ENCODE measurements at regions not wholly inside any gene's neighbourhood (a gene's known extent, or its start where the extent isn't known, plus 50 kb on each side); places are given as distances from the start of the nearest gene placed in this dataset.

- Mint-ChIP-seq H3K27me3 (no peaks in the 10 kb centered on the region), H3K4me3 (no peak overlapping the region), H3K4me1 (no peaks in the 10 kb centered on the region), H3K36me3 (ENCODE audit: low read depth) (no peaks in the 10 kb centered on the region), H3K27ac (no peak overlapping the region), H3K9me3 (no peaks in the 10 kb centered on the region)
- intact Hi-C loops (cut with micrococcal nuclease) = no loop called here
- ChIA-PET CTCF (no interaction called here), POLR2A (no interaction called here)
- no peak for DNase-seq
- ATAC-seq (ENCODE audit: low read depth) = no peak
- no peak for TF ChIP-seq CTCF (IDR thresholded peaks at IDR 0.05)
Measured at GRCh38 chr18:67266246-67267237, 250.0 kb downstream of the DSEL start.

GRCh38 chr18:67265464-67266245, 250.9 kb downstream of the DSEL start:
- intact Hi-C loops (cut with micrococcal nuclease) = no loop called here
- POLR2A ChIA-PET = no interaction called here
- ATAC-seq (ENCODE audit: low read depth) = no peak
- Mint-ChIP-seq H3K4me3 (no peak overlapping the region), H3K27ac (no peak overlapping the region), H3K9me3 (no peaks in the 10 kb centered on the region), H3K27me3 (no peaks in the 10 kb centered on the region), H3K36me3 (ENCODE audit: low read depth) (no peaks in the 10 kb centered on the region), H3K4me1 (no peaks in the 10 kb centered on the region)
- no peak for DNase-seq
- TF ChIP-seq CTCF (IDR thresholded peaks at IDR 0.05) = no peak
- CTCF ChIA-PET = no interaction called here

GRCh38 chr18:67261931-67262552, 254.5 kb downstream of the DSEL start:
- Mint-ChIP-seq H3K27me3 (no peaks in the 10 kb centered on the region), H3K27ac (no peak overlapping the region)

GRCh38 chr18:67260841-67261240, 255.7 kb downstream of the DSEL start:
- ChIA-PET POLR2A (no interaction called here), CTCF (no interaction called here)
- no peak for TF ChIP-seq CTCF (IDR thresholded peaks at IDR 0.05)
- Mint-ChIP-seq H3K36me3 (ENCODE audit: low read depth) (no peaks in the 10 kb centered on the region), H3K27ac (no peak overlapping the region), H3K9me3 (no peaks in the 10 kb centered on the region), H3K4me3 (no peak overlapping the region), H3K4me1 (no peaks in the 10 kb centered on the region), H3K27me3 (no peaks in the 10 kb centered on the region)
- no peak for DNase-seq
- ATAC-seq (ENCODE audit: low read depth) = no peak
- intact Hi-C loops (cut with micrococcal nuclease) = no loop called here

More at GRCh38 chr18:67261931-67262552, 254.5 kb downstream of the DSEL start:
- ChIA-PET POLR2A (no interaction called here), CTCF (no interaction called here)
- intact Hi-C loops (cut with micrococcal nuclease) = no loop called here
- no peak for ATAC-seq (ENCODE audit: low read depth)
- H3K4me3 Mint-ChIP-seq = no peak overlapping the region
- no peaks in the 10 kb centered on the region for H3K36me3 Mint-ChIP-seq (ENCODE audit: low read depth)
- H3K9me3 Mint-ChIP-seq = no peaks in the 10 kb centered on the region
- no peak for DNase-seq
- no peak for TF ChIP-seq CTCF (IDR thresholded peaks at IDR 0.05)
- no peaks in the 10 kb centered on the region for H3K4me1 Mint-ChIP-seq

Measured in activated B cell treated with CpG ODN at 0.5 μM for 24 hours (primary cell).